BE2C (cell line): ENCODE measurements at regions not wholly inside any gene's neighbourhood (a gene's known extent, or its start where the extent isn't known, plus 50 kb on each side); places are given as distances from the start of the nearest gene placed in this dataset.

Source experiments
- DNase-seq: peaks from one replicate; pipeline ENCODE4 v3.0.0-alpha.2; 2020
- H3K27me3 ChIP-seq: fragments of 250-450 bp; sonication (Bioruptor Pico); 2 replicates; pipeline ENCODE4 v1.5.1; 2020; ENCODE audit warnings: mild to moderate bottlenecking
- H3K36me3 ChIP-seq: fragments of 250-450 bp; sonication (Bioruptor Pico); 2 replicates; pipeline ENCODE4 v1.5.1; 2020; ENCODE audit warnings: mild to moderate bottlenecking
- H3K4me1 ChIP-seq: fragments of 250-450 bp; sonication (Bioruptor Pico); 2 replicates; pipeline ENCODE4 v1.5.1; 2020
- H3K4me3 ChIP-seq: 2 replicates; pipeline ENCODE4 v1.5.1; 2011; ENCODE audit warnings: low read depth, low read length
- H3K9me3 ChIP-seq: fragments of 250-450 bp; sonication (Bioruptor Pico); 2 replicates; pipeline ENCODE4 v1.5.1; 2020
- CTCF ChIP-seq: IDR thresholded peaks from 2 replicates; pipeline ENCODE4 v1.5.1; 2012; ENCODE audit warnings: mild to moderate bottlenecking, low read depth, low read length

GRCh38 chr2:494853-495252 lies 182.4 kb downstream of the TMEM18 start:
- H3K4me1 ChIP-seq, result no peaks in the 10 kb centered on the region
- no peaks in the 10 kb centered on the region for H3K9me3 ChIP-seq
- H3K27me3 ChIP-seq, result no peaks in the 10 kb centered on the region
- TF ChIP-seq CTCF, result no peak
- H3K36me3 ChIP-seq, result no peaks in the 10 kb centered on the region
- no peak overlapping the region for H3K4me3 ChIP-seq
- no peak for DNase-seq

- Histone ChIP-seq H3K4me1 (no peaks in the 10 kb centered on the region), H3K27me3 (no peaks in the 10 kb centered on the region), H3K9me3 (no peaks in the 10 kb centered on the region), H3K36me3 (no peaks in the 10 kb centered on the region), H3K4me3 (no peak overlapping the region)
- no peak for DNase-seq
- TF ChIP-seq CTCF, result no peak
Observed at GRCh38 chr2:493228-493627, 184.0 kb downstream of the TMEM18 start.

GRCh38 chr2:492178-492577 lies 185.0 kb downstream of the TMEM18 start:
- TF ChIP-seq CTCF, result no peak
- H3K4me3 ChIP-seq, result no peak overlapping the region
- H3K9me3 ChIP-seq, result no peaks in the 10 kb centered on the region
- no peaks in the 10 kb centered on the region for H3K4me1 ChIP-seq
- H3K27me3 ChIP-seq, result no peaks in the 10 kb centered on the region
- no peak for DNase-seq
- H3K36me3 ChIP-seq, result no peaks in the 10 kb centered on the region

- Histone ChIP-seq H3K4me1 (no peaks in the 10 kb centered on the region), H3K9me3 (no peaks in the 10 kb centered on the region), H3K36me3 (no peaks in the 10 kb centered on the region), H3K27me3 (no peaks in the 10 kb centered on the region), H3K4me3 (no peak overlapping the region)
- no peak for TF ChIP-seq CTCF
- DNase-seq, result no peak
Observed at GRCh38 chr2:489838-490237, 187.4 kb downstream of the TMEM18 start.

GRCh38 chr2:489084-489483 lies 188.1 kb downstream of the TMEM18 start:
- H3K4me3 ChIP-seq, result no peak overlapping the region
- no peaks in the 10 kb centered on the region for H3K27me3 ChIP-seq
- H3K9me3 ChIP-seq, result no peaks in the 10 kb centered on the region
- no peaks in the 10 kb centered on the region for H3K4me1 ChIP-seq
- no peak for TF ChIP-seq CTCF
- no peak for DNase-seq
- no peaks in the 10 kb centered on the region for H3K36me3 ChIP-seq

- H3K4me3 ChIP-seq, result no peak overlapping the region
- no peak for TF ChIP-seq CTCF
- H3K36me3 ChIP-seq, result no peaks in the 10 kb centered on the region
- DNase-seq, result no peak
- H3K4me1 ChIP-seq, result no peaks in the 10 kb centered on the region
- no peaks in the 10 kb centered on the region for H3K9me3 ChIP-seq
- H3K27me3 ChIP-seq, result no peaks in the 10 kb centered on the region
Observed at GRCh38 chr2:487186-488079, 189.8 kb downstream of the TMEM18 start.
